H9 (cell line): ENCODE measurements at regions not wholly inside any gene's neighbourhood (a gene's known extent, or its start where the extent isn't known, plus 50 kb on each side); places are given as distances from the start of the nearest gene placed in this dataset.

Experiments
- DNase-seq: peaks from one replicate; pipeline ENCODE4 v3.0.0-alpha.2; 2017
- H2AFZ ChIP-seq: one replicate; pipeline ENCODE4 v1.6.1; 2013; ENCODE audit warnings: mild to moderate bottlenecking, low read length, control low read depth, moderate library complexity
- H2AK5ac ChIP-seq: 2 replicates; pipeline ENCODE4 v1.6.1; 2013; ENCODE audit warnings: low read length, control low read depth, mixed read lengths; ENCODE audit not compliant: insufficient read length
- H2BK120ac ChIP-seq: one replicate; pipeline ENCODE4 v1.6.1; 2013; ENCODE audit warnings: low read depth, mild to moderate bottlenecking, low read length, control low read depth, inconsistent platforms; ENCODE audit not compliant: poor library complexity, severe bottlenecking
- H2BK12ac ChIP-seq: 2 replicates; pipeline ENCODE4 v1.6.1; 2013; ENCODE audit warnings: low read length, control low read depth, mixed read lengths, low read depth; ENCODE audit not compliant: insufficient read length
- H2BK15ac ChIP-seq: 2 replicates; pipeline ENCODE4 v1.6.1; 2013; ENCODE audit warnings: low read depth, low read length, control low read depth
- H2BK20ac ChIP-seq: one replicate; pipeline ENCODE4 v1.6.1; 2013; ENCODE audit warnings: low read depth, mild to moderate bottlenecking, low read length, control low read depth, inconsistent platforms; ENCODE audit not compliant: poor library complexity, severe bottlenecking
- H2BK5ac ChIP-seq: 2 replicates; pipeline ENCODE4 v1.6.1; 2013; ENCODE audit warnings: low read length, control low read depth, mixed read lengths; ENCODE audit not compliant: insufficient read length
- H3K14ac ChIP-seq: 2 replicates; pipeline ENCODE4 v1.6.1; 2013; ENCODE audit warnings: low read length, control low read depth; ENCODE audit not compliant: insufficient read depth
- H3K18ac ChIP-seq: 2 replicates; pipeline ENCODE4 v1.6.1; 2013; ENCODE audit warnings: low read depth, mild to moderate bottlenecking, mixed read lengths, low read length, control low read depth; ENCODE audit not compliant: insufficient read length
- H3K23ac ChIP-seq: 2 replicates; pipeline ENCODE4 v1.6.1; 2013; ENCODE audit warnings: low read length, control low read depth, mixed read lengths, low read depth; ENCODE audit not compliant: insufficient read length
- H3K23me2 ChIP-seq: 2 replicates; pipeline ENCODE4 v1.6.1; 2013; ENCODE audit warnings: low read depth, mild to moderate bottlenecking, mixed read lengths, low read length, control low read depth; ENCODE audit not compliant: insufficient read length, poor library complexity, severe bottlenecking
- H3K27ac ChIP-seq: 2 replicates; pipeline ENCODE4 v1.5.1; 2013; ENCODE audit warnings: low read length, control low read depth, mixed read lengths, low read depth; ENCODE audit not compliant: insufficient read length
- H3K27me3 ChIP-seq: 2 replicates; pipeline ENCODE4 v1.6.1; 2013; ENCODE audit warnings: low read length, control low read depth, inconsistent platforms; ENCODE audit not compliant: insufficient read depth
- H3K4ac ChIP-seq: 2 replicates; pipeline ENCODE4 v1.6.1; 2013; ENCODE audit warnings: low read depth, mild to moderate bottlenecking, control low read depth, inconsistent platforms, low read length, moderate library complexity
- H3K4me1 ChIP-seq: 2 replicates; pipeline ENCODE4 v1.6.1; 2013; ENCODE audit warnings: low read length, control low read depth, inconsistent platforms; ENCODE audit not compliant: insufficient read depth
- H3K4me2 ChIP-seq: 2 replicates; pipeline ENCODE4 v1.6.1; 2013; ENCODE audit warnings: low read length, control low read depth, mixed read lengths; ENCODE audit not compliant: insufficient read length, insufficient read depth
- H3K56ac ChIP-seq: 2 replicates; pipeline ENCODE4 v1.6.1; 2013; ENCODE audit warnings: low read depth, mild to moderate bottlenecking, mixed read lengths, low read length, control low read depth; ENCODE audit not compliant: insufficient read length
- H3K79me1 ChIP-seq: 2 replicates; pipeline ENCODE4 v1.6.1; 2013; ENCODE audit warnings: low read depth, mild to moderate bottlenecking, moderate library complexity, low read length, control low read depth, inconsistent platforms; ENCODE audit not compliant: insufficient read depth, poor library complexity, severe bottlenecking
- H3K79me2 ChIP-seq: 2 replicates; pipeline ENCODE4 v1.6.1; 2013; ENCODE audit warnings: low read length, control low read depth, inconsistent platforms; ENCODE audit not compliant: insufficient read depth
- H3K9ac ChIP-seq: 2 replicates; pipeline ENCODE4 v1.6.1; 2013; ENCODE audit warnings: low read length, control low read depth, mixed read lengths; ENCODE audit not compliant: insufficient read length; ENCODE audit errors: extremely low read depth
- H3K9me3 ChIP-seq: one replicate; pipeline ENCODE4 v1.6.1; 2013; ENCODE audit warnings: low read depth, low read length, inconsistent platforms; ENCODE audit not compliant: control insufficient read depth
- H3T11ph ChIP-seq: one replicate; pipeline ENCODE4 v1.6.1; 2013; ENCODE audit warnings: mild to moderate bottlenecking, low read length, control low read depth, inconsistent platforms
- H4K20me1 ChIP-seq: one replicate; pipeline ENCODE4 v1.6.1; 2013; ENCODE audit not compliant: control insufficient read depth, insufficient read length, insufficient read depth
- H4K5ac ChIP-seq: 2 replicates; pipeline ENCODE4 v1.6.1; 2013; ENCODE audit warnings: low read depth, mild to moderate bottlenecking, mixed read lengths, low read length, control low read depth; ENCODE audit not compliant: insufficient read length
- H4K8ac ChIP-seq: replicated peaks from 2 replicates; pipeline ENCODE4 v1.6.1; 2013; ENCODE audit warnings: low read length, control low read depth, mixed read lengths, low read depth; ENCODE audit not compliant: insufficient read length
- H4K91ac ChIP-seq: 2 replicates; pipeline ENCODE4 v1.6.1; 2013; ENCODE audit warnings: low read depth, mild to moderate bottlenecking, moderate library complexity, mixed read lengths, low read length, control low read depth; ENCODE audit not compliant: insufficient read length
- H3K27ac Mint-ChIP-seq, 3 experiments: 2 replicates in 2 of 3; 3 replicates in 1 of 3; pipeline ENCODE4 v1.8.0; 2020 to 2021; ENCODE audit warnings: mixed read lengths in 3 of 3, mild to moderate bottlenecking in 1 of 3, moderate library complexity in 1 of 3
- H3K27me3 Mint-ChIP-seq: 2 replicates; pipeline ENCODE4 v1.8.0; 2021; ENCODE audit warnings: low read depth, mild to moderate bottlenecking, moderate library complexity, mixed read lengths
- H3K36me3 Mint-ChIP-seq, 3 experiments: 2 replicates in 2 of 3; 3 replicates in 1 of 3; pipeline ENCODE4 v1.8.0; 2020 to 2021; ENCODE audit warnings: low read depth in 3 of 3, mixed read lengths in 3 of 3; ENCODE audit not compliant: insufficient read depth in 1 of 3
- H3K4me1 Mint-ChIP-seq, 2 experiments: 2 replicates each; pipeline ENCODE4 v1.8.0; 2020; ENCODE audit warnings: mixed read lengths in 2 of 2
- H3K4me3 Mint-ChIP-seq, 2 experiments: 2 replicates in 1 of 2; 3 replicates in 1 of 2; pipeline ENCODE4 v1.8.0; 2020 to 2021; ENCODE audit warnings: mild to moderate bottlenecking in 2 of 2, mixed read lengths in 2 of 2, moderate library complexity in 1 of 2
- H3K9me3 Mint-ChIP-seq, 2 experiments: 2 replicates in 1 of 2; 3 replicates in 1 of 2; pipeline ENCODE4 v1.8.0; 2020; ENCODE audit warnings: mild to moderate bottlenecking in 2 of 2, mixed read lengths in 2 of 2, moderate library complexity in 1 of 2
- WGBS: extraction: QIAGEN DNeasy Blood & Tissue Kit; methylation state at CpG from one replicate; pipeline ENCODE4 v1.1.7; 2013; ENCODE audit warnings: missing lambda C conversion rate, low lambda C conversion rate, mixed read lengths; ENCODE audit not compliant: insufficient read length; ENCODE audit errors: extremely low coverage; 5-methylcytosine and 5-hydroxymethylcytosine counted together
- TF ChIP-seq, protein P1 (sequence below): fragments of 200-600 bp; sonication (generic); conservative IDR thresholded peaks from 3 replicates; pipeline ENCODE4 v1.8.0; 2021; ENCODE audit warnings: antibody characterized with exemption, mild to moderate bottlenecking

DNA sequence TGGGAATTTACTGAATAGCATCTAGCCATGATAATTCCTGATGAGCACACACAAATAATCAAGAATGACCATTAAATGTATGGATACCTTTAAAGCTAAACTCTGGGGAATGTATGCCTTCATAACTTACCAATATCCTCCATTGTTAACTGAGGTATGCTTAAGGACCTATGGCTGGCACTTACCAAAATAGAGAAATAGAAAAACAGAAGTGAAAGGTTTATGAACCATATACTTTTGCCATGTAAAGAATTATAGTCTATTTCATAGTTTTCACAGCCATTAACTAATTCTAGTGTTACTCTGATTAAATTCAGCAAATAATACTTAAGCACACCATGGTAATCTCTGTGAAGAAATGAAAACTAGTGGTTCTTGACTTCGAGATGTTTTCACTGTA, 1360.6 kb upstream of the LRRTM3 start:
- no peak overlapping the region for H2BK15ac ChIP-seq
- H3K4me1 ChIP-seq, result no peaks in the 10 kb centered on the region
- H3K79me2 ChIP-seq, result no peaks in the 10 kb centered on the region
- H3K4me2 ChIP-seq, result no peak overlapping the region
- H3K14ac ChIP-seq, result no peak overlapping the region
- no peak overlapping the region for H2AFZ ChIP-seq
- H3K23me2 ChIP-seq, result no peaks in the 10 kb centered on the region
- no peaks in the 10 kb centered on the region for H3K36me3 Mint-ChIP-seq
- no peak overlapping the region for H2AK5ac ChIP-seq
- no peak overlapping the region for H3K27ac ChIP-seq
- H3K9me3 Mint-ChIP-seq, result no peaks in the 10 kb centered on the region; a peak in 1 of 5 replicates
- H3K4me3 Mint-ChIP-seq, result no peak overlapping the region
- H4K8ac ChIP-seq, result no peak overlapping the region
- DNase-seq, result no peak
- no peak overlapping the region for H3K18ac ChIP-seq
- no peak overlapping the region for H2BK5ac ChIP-seq
- H3K4me1 Mint-ChIP-seq, result peaks cover 0 to 2% of the 10 kb centered on the region in 2 experiments; a peak in 1 of 4 replicates
- no peaks in the 10 kb centered on the region for H4K20me1 ChIP-seq
- H3K27ac Mint-ChIP-seq, result no peak overlapping the region
- H3K79me1 ChIP-seq, result no peaks in the 10 kb centered on the region
- no peak overlapping the region for H2BK20ac ChIP-seq
- no peak overlapping the region for H4K91ac ChIP-seq
- no peaks in the 10 kb centered on the region for H3K9me3 ChIP-seq
- H3T11ph ChIP-seq, result no peak overlapping the region
- H2BK12ac ChIP-seq, result no peak overlapping the region
- no peak overlapping the region for H3K23ac ChIP-seq
- H2BK120ac ChIP-seq, result no peak overlapping the region
- no CpG with 5 or more reads among the region's 1 CpG for WGBS
- no peak overlapping the region for H3K9ac ChIP-seq
- no peaks in the 10 kb centered on the region for H3K27me3 ChIP-seq
- no peak overlapping the region for H3K4ac ChIP-seq
- no peaks in the 10 kb centered on the region for H3K27me3 Mint-ChIP-seq
- H4K5ac ChIP-seq, result no peak overlapping the region
- TF ChIP-seq, protein P1, sequence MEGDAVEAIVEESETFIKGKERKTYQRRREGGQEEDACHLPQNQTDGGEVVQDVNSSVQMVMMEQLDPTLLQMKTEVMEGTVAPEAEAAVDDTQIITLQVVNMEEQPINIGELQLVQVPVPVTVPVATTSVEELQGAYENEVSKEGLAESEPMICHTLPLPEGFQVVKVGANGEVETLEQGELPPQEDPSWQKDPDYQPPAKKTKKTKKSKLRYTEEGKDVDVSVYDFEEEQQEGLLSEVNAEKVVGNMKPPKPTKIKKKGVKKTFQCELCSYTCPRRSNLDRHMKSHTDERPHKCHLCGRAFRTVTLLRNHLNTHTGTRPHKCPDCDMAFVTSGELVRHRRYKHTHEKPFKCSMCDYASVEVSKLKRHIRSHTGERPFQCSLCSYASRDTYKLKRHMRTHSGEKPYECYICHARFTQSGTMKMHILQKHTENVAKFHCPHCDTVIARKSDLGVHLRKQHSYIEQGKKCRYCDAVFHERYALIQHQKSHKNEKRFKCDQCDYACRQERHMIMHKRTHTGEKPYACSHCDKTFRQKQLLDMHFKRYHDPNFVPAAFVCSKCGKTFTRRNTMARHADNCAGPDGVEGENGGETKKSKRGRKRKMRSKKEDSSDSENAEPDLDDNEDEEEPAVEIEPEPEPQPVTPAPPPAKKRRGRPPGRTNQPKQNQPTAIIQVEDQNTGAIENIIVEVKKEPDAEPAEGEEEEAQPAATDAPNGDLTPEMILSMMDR, result no peak
- H3K56ac ChIP-seq, result no peak overlapping the region
